ENCODE measurements at regions not wholly inside any gene's neighbourhood (a gene's known extent, or its start where the extent isn't known, plus 50 kb on each side); places are given as distances from the start of the nearest gene placed in this dataset.

DNA sequence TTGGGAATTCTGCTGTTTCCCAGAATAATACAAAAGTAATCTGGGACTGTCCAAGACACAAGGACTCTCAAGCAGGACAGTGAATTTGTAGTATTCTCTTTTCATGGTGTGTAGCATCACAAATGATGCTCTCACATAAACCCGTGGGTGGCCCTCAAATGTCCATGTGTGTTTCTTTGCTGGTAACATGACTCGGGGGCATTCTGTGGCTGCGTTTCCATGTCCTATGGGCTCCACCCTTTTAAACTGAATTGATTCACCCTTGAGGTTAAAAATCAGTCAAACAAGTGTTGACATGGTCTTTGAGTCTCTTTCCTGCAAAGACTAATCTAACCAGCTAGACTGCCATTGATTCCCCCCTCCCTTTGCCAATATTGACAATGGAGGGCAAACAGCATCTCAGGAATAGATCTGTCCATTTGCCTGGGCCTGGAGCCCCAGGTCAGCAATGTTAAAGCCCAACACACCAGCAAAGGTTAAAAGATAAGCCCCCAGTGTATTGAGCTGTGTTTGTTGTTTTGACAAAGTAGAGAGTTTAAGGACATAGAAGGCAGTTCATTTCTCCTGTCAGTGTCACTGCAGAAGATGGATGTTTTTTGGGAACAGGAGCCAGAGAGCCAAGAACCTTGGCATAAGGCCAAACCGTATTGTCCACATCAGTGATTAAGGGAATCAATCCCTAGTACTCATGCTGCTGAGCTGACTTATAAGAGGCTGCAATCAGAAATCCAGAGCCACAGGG, 117.1 kb upstream of the COX10 start:
- Histone ChIP-seq H3K4me1 (peaks cover 0 to 24% (median 7%) of the 10 kb centered on the region in 4 donors), H3K9me3 (no peaks in the 10 kb centered on the region), H3K4me3 (no peak overlapping the region), H3K27me3 (no peaks in the 10 kb centered on the region), H3K36me3 (no peaks in the 10 kb centered on the region), H3K27ac (peak overlapping the region in 1 of 3 donors; percentile 30)
- peak; percentile 25 to 69 (median 68) for DNase-seq
- TF ChIP-seq, protein P1, sequence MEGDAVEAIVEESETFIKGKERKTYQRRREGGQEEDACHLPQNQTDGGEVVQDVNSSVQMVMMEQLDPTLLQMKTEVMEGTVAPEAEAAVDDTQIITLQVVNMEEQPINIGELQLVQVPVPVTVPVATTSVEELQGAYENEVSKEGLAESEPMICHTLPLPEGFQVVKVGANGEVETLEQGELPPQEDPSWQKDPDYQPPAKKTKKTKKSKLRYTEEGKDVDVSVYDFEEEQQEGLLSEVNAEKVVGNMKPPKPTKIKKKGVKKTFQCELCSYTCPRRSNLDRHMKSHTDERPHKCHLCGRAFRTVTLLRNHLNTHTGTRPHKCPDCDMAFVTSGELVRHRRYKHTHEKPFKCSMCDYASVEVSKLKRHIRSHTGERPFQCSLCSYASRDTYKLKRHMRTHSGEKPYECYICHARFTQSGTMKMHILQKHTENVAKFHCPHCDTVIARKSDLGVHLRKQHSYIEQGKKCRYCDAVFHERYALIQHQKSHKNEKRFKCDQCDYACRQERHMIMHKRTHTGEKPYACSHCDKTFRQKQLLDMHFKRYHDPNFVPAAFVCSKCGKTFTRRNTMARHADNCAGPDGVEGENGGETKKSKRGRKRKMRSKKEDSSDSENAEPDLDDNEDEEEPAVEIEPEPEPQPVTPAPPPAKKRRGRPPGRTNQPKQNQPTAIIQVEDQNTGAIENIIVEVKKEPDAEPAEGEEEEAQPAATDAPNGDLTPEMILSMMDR (IDR thresholded peaks at IDR 0.05), result no peak
- no peak for TF ChIP-seq POLR2A (IDR thresholded peaks at IDR 0.05)
- WGBS (ENCODE audit: insufficient coverage, low coverage, low lambda C conversion rate, missing lambda C conversion rate), result 19% methylated on average over 3 of the region's 4 CpGs
- intact Hi-C loops (cut with DNase I), result no loop called here
- ATAC-seq, result peak; percentile 84 to 87 (median 85)

DNA sequence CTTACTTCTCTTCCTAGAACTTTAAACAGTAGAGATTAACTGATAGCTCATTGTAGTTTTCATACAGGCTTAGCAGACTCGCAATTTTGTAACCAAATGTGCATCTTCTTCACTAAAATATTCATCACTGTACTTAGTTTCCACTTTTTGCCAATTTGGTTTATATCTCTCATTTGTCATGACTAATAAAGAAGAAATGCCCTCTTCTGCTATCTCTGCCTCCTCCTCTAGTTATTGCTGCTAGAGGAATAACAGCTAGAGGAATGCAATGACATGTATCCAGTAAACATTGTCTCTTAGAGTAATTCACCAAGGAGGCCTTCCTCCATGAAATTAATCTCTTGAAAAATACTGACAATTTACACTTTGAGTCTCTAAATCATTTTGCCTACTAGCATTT, 115.5 kb upstream of the COX10 start:
- WGBS (ENCODE audit: insufficient coverage, low coverage, low lambda C conversion rate, missing lambda C conversion rate), result 0% methylated on average over 1 of the region's 1 CpG
- intact Hi-C loops (cut with DNase I), result no loop called here
- no peak for TF ChIP-seq POLR2A (IDR thresholded peaks at IDR 0.05)
- TF ChIP-seq, protein P1 (IDR thresholded peaks at IDR 0.05), result no peak
- Histone ChIP-seq H3K27me3 (no peaks in the 10 kb centered on the region), H3K27ac (no peak overlapping the region), H3K4me3 (no peak overlapping the region), H3K36me3 (no peaks in the 10 kb centered on the region), H3K4me1 (peaks cover 0 to 28% (median 2%) of the 10 kb centered on the region in 4 donors), H3K9me3 (no peaks in the 10 kb centered on the region)
- no peak for ATAC-seq
- DNase-seq, result no peak

DNA sequence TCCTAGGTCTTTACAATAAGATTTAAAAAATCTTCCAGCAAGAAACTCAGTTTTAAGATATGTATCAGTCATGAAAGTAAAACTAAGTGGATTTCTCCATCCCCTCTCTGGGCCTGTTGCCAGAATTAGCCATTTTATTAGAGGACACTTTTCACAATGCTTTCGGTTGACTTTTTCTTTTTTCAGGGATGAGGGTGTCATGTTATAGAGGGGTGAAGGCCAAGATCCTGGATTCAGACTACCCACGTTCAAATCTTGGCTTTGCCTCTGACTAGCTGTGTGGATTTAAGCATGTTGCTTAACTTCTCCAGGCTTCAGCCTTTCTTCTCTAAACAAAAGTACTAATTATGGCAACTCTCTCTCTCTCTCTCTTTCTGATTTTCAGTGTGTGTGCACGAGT, 111.7 kb upstream of the COX10 start:
- Histone ChIP-seq H3K27me3 (no peaks in the 10 kb centered on the region), H3K4me3 (no peak overlapping the region), H3K9me3 (no peaks in the 10 kb centered on the region), H3K27ac (no peak overlapping the region), H3K36me3 (no peaks in the 10 kb centered on the region), H3K4me1 (peaks cover 0 to 9% (median 1%) of the 10 kb centered on the region in 4 donors)
- 15% methylated on average over 3 of the region's 3 CpGs for WGBS (ENCODE audit: insufficient coverage, low coverage, low lambda C conversion rate, missing lambda C conversion rate)
- DNase-seq, result no peak
- intact Hi-C loops (cut with DNase I), result no loop called here
- peak in 3 of 4 donors; percentile 42 to 53 (median 47) for ATAC-seq
- TF ChIP-seq, protein P1 (IDR thresholded peaks at IDR 0.05), result no peak
- TF ChIP-seq POLR2A (IDR thresholded peaks at IDR 0.05), result no peak

DNA sequence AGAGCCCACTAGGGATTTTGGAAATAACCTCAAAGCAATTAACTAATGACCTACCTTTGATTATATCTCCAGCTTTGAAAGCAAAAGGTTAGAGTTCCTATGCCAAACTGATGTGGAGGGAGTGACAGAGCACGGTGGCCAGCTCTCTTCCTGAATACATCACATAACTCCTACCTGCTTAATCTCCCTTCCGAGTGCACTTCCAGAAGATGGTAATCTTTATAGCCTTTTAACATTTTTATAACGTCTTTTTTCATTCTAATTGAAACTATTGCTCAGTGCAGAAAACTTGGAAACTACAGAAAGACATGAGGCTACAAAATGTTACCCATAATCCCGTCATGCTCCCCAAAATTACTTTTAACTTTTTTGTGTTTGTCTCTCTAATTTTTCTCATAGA, 110.5 kb upstream of the COX10 start:
- 88% methylated on average over 4 of the region's 4 CpGs for WGBS (ENCODE audit: insufficient coverage, low coverage, low lambda C conversion rate, missing lambda C conversion rate)
- no peak for ATAC-seq
- Histone ChIP-seq H3K4me3 (no peak overlapping the region), H3K4me1 (peaks cover 0 to 6% (median 0%) of the 10 kb centered on the region in 4 donors), H3K27me3 (no peaks in the 10 kb centered on the region), H3K36me3 (no peaks in the 10 kb centered on the region), H3K9me3 (no peaks in the 10 kb centered on the region), H3K27ac (no peak overlapping the region)
- intact Hi-C loops (cut with DNase I), result no loop called here
- DNase-seq, result no peak
- TF ChIP-seq POLR2A (IDR thresholded peaks at IDR 0.05), result no peak
- TF ChIP-seq, protein P1 (IDR thresholded peaks at IDR 0.05), result no peak

Measured in right lobe of liver (tissue), 6 donors.